Smooth muscle cell (in vitro differentiated cells): ENCODE measurements at regions not wholly inside any gene's neighbourhood (a gene's known extent, or its start where the extent isn't known, plus 50 kb on each side); places are given as distances from the start of the nearest gene placed in this dataset.
"Not testable (repeated sequence)": the region's sequence is repeated elsewhere in the genome, so short reads cannot be mapped to it uniquely, and the experiment has no call there.

Source experiments
- DNase-seq: peaks from one replicate; lab custom pipeline; 2025; ENCODE audit not compliant: unreplicated experiment; lab: John Stamatoyannopoulos, UW
- H2AFZ ChIP-seq: fragments of 200-600 bp; sonication (generic); 2 replicates; pipeline ENCODE4 v1.6.0; 2016; ENCODE audit warnings: antibody characterized with exemption, low read depth, mild to moderate bottlenecking
- H3F3A ChIP-seq: fragments of 200-600 bp; sonication (generic); 2 replicates; pipeline ENCODE4 v1.6.0; 2017; ENCODE audit warnings: antibody characterized with exemption, low read depth
- H3K27ac ChIP-seq: fragments of 200-600 bp; sonication (generic); 2 replicates; pipeline ENCODE4 v1.5.1; 2016; ENCODE audit warnings: low read depth, mild to moderate bottlenecking
- H3K27me3 ChIP-seq: fragments of 200-600 bp; sonication (generic); 2 replicates; pipeline ENCODE4 v1.6.1; 2016; ENCODE audit warnings: low read depth, mild to moderate bottlenecking
- H3K36me3 ChIP-seq: fragments of 200-600 bp; sonication (generic); 2 replicates; pipeline ENCODE4 v1.5.1; 2016; ENCODE audit warnings: low read depth
- H3K4me1 ChIP-seq: fragments of 200-600 bp; sonication (generic); 2 replicates; pipeline ENCODE4 v1.5.1; 2016; ENCODE audit warnings: low read depth
- H3K4me2 ChIP-seq: fragments of 200-600 bp; sonication (generic); 2 replicates; pipeline ENCODE4 v1.6.0; 2016; ENCODE audit warnings: mild to moderate bottlenecking
- H3K4me3 ChIP-seq: fragments of 200-600 bp; sonication (generic); 2 replicates; pipeline ENCODE4 v1.5.1; 2016; ENCODE audit warnings: mild to moderate bottlenecking
- H3K79me2 ChIP-seq: fragments of 200-600 bp; sonication (generic); 2 replicates; pipeline ENCODE4 v1.6.0; 2016; ENCODE audit warnings: low read depth, mild to moderate bottlenecking
- H3K9ac ChIP-seq: fragments of 200-600 bp; sonication (generic); 2 replicates; pipeline ENCODE4 v1.6.0; 2016; ENCODE audit warnings: low read depth
- H3K9me3 ChIP-seq: fragments of 200-600 bp; sonication (generic); replicated peaks from 2 replicates; pipeline ENCODE4 v1.5.1; 2016; ENCODE audit warnings: low read depth
- H4K20me1 ChIP-seq: fragments of 200-600 bp; sonication (generic); 2 replicates; pipeline ENCODE4 v1.6.0; 2016; ENCODE audit warnings: low read depth
- CTCF ChIP-seq: fragments of 200-600 bp; sonication (generic); IDR thresholded peaks from 2 replicates; pipeline ENCODE4 v1.5.1; 2017; ENCODE audit warnings: borderline replicate concordance, mild to moderate bottlenecking, antibody characterized with exemption; ENCODE audit not compliant: insufficient read depth, poor library complexity, severe bottlenecking
- WGBS: methylation state at CpG from one replicate; pipeline ENCODE4 v1.1.7; 2016; ENCODE audit warnings: low lambda C conversion rate; 5-methylcytosine and 5-hydroxymethylcytosine counted together

GRCh38 chr20:25864326-25864962 is 167.8 kb upstream of the ZNF337 start:
- DNase-seq = no peak
- WGBS = 89% methylated on average over 15 of the region's 15 CpGs
- Histone ChIP-seq H3K27ac (no peak overlapping the region), H3K27me3 (peaks cover 10% of the 10 kb centered on the region), H3K9me3 (no peaks in the 10 kb centered on the region), H3F3A (no peaks in the 10 kb centered on the region), H3K4me2 (no peak overlapping the region), H3K4me3 (no peak overlapping the region), H3K9ac (no peak overlapping the region), H2AFZ (no peak overlapping the region), H4K20me1 (no peaks in the 10 kb centered on the region), H3K36me3 (no peaks in the 10 kb centered on the region), H3K79me2 (no peaks in the 10 kb centered on the region), H3K4me1 (peaks cover 5% of the 10 kb centered on the region)
- TF ChIP-seq CTCF = no peak

DNA sequence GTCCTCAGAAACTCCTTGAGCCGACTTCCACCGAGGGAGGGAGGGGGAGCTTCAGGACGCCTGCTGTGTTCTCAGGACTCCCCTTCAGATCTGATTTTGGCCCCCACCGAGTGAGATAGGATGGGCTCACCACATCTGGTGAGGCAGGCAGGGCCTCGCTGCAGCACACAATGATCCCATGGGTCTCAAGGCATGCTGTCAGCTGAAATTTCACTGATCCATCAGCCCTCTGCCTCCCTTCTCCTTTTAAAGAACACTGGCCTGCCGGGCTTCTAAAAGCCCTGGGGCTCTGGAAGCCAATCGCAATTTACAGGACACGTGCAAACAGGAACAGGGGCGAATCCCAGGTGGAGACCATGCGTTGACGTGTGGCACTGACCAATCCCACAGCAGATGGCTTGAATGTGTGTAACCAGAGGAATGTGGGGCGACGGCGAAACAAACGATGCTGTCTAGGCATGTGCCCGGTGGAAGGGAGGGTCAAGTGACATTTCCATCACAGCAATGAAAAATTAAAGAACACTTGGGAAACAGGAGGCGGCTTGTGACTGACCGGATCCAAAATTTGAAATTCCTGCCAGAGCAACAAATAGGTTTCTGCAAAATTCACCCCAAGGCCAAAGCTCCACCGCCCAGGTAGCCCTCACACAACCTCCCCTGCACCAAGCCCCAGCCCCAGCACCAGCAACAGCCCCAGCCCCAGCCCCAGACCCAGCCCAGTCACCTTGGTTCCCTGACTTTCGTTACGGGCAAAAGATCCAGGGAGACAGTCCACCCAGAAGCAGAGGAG is 167.1 kb upstream of the ZNF337 start:
- no peak overlapping the region for H3K9ac ChIP-seq
- peak overlapping the region; percentile 72 for H2AFZ ChIP-seq
- H4K20me1 ChIP-seq = no peaks in the 10 kb centered on the region
- H3K4me3 ChIP-seq = peak overlapping the region; percentile 47
- H3K27me3 ChIP-seq = peaks cover 11% of the 10 kb centered on the region
- peaks cover 5% of the 10 kb centered on the region for H3K4me1 ChIP-seq
- 42% methylated on average over 20 of the region's 21 CpGs for WGBS
- no peak for TF ChIP-seq CTCF
- H3K27ac ChIP-seq = no peak overlapping the region
- no peaks in the 10 kb centered on the region for H3K79me2 ChIP-seq
- H3K4me2 ChIP-seq = peak overlapping the region; percentile 94
- no peaks in the 10 kb centered on the region for H3F3A ChIP-seq
- H3K36me3 ChIP-seq = no peaks in the 10 kb centered on the region
- no peak for DNase-seq
- no peaks in the 10 kb centered on the region for H3K9me3 ChIP-seq

DNA sequence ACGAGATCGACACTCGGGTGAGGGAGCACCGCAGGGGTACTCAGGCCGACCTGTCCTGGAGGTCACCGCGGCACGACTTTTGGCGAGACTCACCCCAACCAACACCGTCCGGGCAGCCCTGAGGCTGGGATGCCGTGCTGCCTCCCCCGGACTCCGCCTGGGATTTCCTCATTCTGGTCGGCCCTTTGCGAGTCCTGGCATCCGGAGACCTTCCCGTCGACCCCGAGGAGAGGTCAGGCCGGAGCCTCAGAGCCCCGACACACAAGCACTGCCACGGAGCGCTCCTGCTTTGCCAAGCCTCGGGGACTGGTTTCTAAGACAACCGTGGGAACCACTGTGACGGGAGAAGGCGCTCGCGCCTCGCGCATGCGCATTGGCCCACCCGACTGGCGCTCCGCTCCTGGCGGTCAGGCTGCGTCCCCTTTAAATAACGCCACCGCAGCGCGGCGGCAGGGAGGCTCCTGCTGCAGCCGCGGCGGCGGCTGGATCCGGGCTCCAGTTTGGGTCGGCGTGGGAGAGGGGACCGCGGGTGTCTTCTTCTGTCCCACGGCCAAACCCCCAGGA is 166.4 kb upstream of the ZNF337 start:
- not testable (repeated sequence) for H3K4me1 ChIP-seq, H3K79me2 ChIP-seq, H3K27ac ChIP-seq, H3K36me3 ChIP-seq, H3F3A ChIP-seq, H4K20me1 ChIP-seq, H3K9me3 ChIP-seq, H3K9ac ChIP-seq
- peak overlapping the region; percentile 72 for H2AFZ ChIP-seq
- peak overlapping the region; percentile 94 for H3K4me2 ChIP-seq
- peaks cover 15% of the 10 kb centered on the region for H3K27me3 ChIP-seq
- 3% methylated on average over 53 of the region's 53 CpGs for WGBS
- H3K4me3 ChIP-seq = peak overlapping the region; percentile 47
- DNase-seq = peak; percentile 65

DNA sequence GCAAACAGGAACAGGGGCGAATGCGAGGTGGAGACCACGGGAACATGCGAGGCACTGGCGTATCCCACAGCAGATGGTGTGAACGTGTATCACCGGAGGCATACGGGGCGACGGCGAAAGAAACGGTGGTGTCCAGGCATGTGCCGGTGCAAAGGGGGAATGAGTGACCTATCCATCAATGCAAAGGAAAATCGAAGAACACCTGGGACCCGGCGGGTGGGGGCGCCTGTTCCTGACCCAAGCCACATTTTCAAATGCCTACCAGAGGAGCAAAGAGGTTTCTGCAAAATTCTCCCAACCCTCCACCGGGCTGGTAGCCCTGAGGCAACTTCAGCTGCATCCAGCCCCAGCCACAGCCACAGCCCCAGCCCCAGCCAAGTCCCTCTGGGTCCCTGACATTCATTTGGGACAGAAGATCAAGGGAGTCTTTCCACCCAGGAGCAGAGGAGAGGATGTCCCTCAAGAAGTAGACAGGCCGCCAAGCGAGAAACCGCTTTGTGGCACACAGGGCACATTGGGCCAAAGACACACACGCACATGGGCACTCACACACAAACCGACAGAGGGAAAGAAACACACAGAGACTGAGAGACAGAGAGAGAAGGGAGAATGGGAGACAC is 164.0 kb upstream of the ZNF337 start:
- Histone ChIP-seq H3K27me3 (peaks cover 15% of the 10 kb centered on the region), H3K27ac (no peak overlapping the region)
- WGBS = 73% methylated on average over 23 of the region's 23 CpGs

More for the DNA sequence above, 164.0 kb upstream of the ZNF337 start:
- Histone ChIP-seq H4K20me1 (no peaks in the 10 kb centered on the region), H3K36me3 (no peaks in the 10 kb centered on the region), H3K4me1 (peaks cover 5% of the 10 kb centered on the region), H3K79me2 (no peaks in the 10 kb centered on the region), H3K4me2 (no peak overlapping the region), H3K9me3 (no peaks in the 10 kb centered on the region), H3K4me3 (no peak overlapping the region), H3F3A (no peaks in the 10 kb centered on the region), H2AFZ (no peak overlapping the region), H3K9ac (no peak overlapping the region)
- no peak for DNase-seq
- no peak for TF ChIP-seq CTCF
